NCI-H345 (cell line): ENCODE measurements at regions not wholly inside any gene's neighbourhood (a gene's known extent, or its start where the extent isn't known, plus 50 kb on each side); places are given as distances from the start of the nearest gene placed in this dataset.

Experiments
- DNase-seq: peaks from one replicate; lab custom pipeline; 2025; lab: John Stamatoyannopoulos, UW

DNA sequence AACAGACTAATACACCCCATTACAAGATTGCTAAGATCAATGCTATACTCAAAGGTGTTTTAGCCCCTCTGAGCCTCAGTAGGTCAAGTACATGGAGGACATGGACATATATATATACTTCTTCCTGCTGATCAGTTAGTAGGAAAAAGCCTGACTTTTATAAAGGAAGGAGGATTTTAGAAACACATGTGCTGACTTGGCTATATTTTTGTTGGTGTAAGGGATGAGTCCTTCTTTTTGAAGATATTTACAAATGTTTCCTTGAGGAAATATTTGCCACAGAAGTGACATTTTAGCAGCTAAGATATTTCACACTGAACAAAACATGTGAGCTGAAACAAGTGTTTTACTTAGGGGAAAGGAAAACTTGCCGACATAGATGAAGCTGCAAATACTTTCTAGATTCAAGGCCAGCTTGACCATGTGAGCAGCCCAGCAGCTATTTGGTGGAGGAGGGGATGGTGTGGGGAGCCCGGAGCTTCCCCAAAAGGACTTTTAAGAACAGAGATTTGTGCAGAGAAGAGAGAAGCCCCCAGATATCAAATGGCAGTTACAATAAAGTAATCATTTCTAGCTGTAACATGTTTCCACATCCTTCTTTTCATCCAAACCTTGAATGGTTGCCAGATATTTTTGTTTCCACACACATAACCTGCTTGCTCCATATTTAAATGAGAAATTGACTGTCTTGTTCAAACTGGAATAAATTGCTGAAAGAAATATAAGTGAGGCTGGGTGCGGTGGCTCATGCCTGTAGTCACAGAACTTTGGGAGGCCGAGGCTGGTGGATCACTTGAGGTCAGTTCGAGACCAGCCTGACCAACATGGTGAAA lies 111.7 kb upstream of the NR2F2 start:
- no peak for DNase-seq

DNA sequence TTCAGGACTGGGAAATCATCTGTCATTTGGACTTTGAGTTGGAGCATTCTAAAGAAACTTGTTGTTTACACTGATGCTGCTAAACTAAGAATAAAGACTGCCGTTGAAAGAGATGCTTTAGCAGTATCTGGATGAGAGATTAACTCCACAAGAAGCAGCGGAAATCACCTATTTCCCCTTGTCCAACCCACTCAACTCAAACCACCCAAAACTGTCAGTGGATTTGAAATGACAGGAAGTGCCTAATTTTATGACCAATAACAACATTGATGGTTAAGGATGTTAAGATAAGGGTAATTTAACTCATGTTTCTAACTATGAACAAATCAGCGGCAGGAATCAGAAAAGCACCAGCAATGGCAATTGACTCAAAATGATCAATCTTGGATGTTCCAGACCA lies 110.8 kb upstream of the NR2F2 start:
- no peak for DNase-seq

DNA sequence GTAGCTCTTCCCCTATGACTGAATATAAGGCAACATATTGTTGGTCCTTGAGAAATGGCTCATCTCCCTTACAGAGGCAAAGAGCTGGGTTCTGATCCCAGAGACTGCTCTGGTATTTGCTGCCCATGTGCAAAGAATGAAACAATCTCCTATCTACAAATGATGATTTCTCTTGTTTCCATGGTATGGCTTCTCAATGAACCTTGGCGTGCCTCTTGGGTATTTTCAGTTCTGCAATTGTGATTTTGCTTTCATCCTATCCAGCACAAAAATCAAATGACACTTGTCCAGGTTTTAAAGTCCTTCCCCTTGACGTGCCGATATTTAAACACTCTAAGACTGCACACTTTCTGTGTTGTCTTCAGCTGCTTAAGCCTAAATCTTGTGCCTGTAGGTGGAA lies 109.8 kb upstream of the NR2F2 start:
- DNase-seq: no peak

DNA sequence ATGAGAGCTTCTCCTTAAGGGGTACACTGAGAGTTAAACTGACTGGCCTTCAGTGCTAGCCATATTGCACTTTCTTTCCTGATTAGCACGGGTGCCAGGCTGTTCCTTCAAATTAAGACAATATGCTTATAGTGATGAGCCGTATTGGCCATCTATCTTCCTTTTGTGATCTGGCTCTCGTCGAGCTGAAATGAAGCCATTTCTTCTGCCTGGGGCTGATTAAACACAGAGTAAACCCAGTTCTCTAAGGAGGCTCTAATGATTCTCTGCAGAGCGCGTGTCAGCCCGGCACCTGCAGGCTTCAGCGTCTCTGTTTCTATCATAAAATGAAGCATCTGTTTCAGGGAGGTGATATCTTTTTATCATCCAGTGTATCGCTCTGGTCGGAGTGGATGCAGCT lies 107.5 kb upstream of the NR2F2 start:
- DNase-seq: no peak

DNA sequence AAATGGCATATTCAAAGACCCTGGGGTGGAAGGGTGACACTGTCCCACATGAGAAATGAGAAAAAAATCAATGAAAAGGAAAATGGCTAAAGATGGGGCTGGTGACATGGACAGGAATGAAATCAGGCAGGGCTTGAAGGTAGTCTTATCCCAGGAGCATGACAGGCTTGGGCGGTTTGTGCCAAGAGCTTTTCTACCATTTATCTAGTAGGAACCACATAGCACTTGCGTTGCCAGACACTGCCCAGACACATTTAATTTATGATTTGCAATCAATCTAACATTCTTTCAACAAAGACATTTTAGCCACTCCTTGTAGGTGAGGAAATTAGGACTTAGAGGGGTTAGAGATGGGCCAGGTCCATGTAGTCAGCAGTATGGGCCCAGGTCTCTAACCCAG lies 106.6 kb upstream of the NR2F2 start:
- no peak for DNase-seq

DNA sequence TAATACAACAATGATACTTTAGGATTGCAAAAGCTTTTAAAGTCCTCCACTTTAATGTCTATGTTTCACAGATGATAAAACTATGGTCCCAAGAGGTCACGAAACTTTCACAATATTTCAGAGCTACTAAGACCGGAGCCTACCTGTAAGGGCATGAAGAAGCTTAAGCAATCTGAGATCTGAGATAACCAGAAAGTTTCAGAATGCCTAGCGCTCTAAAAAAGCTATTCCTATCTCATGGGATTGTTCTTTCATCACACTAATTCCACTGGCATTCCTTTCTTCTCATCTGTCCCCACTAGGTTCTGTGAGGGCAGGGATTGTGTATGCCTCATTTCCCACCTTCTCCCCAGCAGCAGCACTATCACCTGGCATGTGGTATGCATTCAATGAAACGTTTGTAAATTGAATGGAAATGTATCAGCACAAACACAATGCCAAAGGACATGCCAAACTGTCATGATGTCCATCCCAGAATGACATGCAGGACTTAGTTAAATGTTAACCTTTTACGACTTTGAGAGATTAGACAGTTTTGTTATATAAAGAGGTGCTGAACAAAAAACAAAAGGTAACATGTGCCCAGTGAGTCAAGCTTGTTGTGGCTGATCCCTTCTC lies 104.7 kb upstream of the NR2F2 start:
- no peak for DNase-seq

DNA sequence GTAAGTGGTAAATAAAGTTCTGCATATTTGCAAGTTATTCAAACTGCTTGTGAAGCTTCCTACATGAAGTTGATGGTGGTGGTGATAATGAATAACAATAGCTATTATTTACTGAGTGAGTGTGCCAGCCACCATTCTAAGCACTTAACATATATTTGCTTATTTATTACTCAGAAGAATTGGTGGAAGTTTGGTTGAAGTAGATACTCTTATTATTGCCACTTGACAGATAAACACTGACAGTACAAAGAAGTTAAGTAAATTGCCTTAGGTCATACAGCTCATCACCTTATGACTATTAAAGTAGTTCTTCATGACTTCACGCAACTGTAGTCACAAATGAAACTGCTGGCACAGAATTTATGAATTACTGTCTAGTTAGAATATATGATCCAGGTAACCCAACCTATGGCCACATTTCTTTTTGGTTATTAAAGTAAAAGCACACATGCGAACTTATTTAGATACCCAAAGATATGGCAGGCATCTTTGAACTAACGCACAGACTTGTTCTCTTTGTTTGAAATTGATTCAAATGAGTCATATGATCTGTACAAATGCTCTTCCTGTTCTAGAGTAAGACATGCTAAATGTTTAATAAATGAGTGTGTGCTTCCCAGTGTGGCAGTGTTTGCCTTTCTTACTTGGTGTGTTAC lies 99.8 kb upstream of the NR2F2 start:
- peak; percentile 11 for DNase-seq

DNA sequence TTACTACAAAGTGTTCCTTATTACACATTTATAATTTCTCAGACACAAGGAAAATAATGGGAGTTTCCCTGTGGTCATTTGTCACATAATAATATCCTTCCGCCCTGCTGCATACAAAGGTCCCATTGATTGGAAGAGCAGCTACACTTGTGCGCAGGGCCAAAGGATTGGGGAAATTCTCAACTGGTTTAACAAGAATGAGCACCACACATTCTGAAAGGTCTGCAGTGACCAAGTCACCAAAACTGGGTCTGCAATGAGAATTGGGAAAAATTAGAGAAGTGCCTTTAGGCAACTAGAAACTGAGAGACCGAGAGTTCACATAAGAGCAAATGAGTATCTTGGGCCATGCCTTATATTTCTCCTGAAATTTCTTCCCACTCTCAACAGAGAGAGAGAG lies 98.2 kb upstream of the NR2F2 start:
- no peak for DNase-seq

DNA sequence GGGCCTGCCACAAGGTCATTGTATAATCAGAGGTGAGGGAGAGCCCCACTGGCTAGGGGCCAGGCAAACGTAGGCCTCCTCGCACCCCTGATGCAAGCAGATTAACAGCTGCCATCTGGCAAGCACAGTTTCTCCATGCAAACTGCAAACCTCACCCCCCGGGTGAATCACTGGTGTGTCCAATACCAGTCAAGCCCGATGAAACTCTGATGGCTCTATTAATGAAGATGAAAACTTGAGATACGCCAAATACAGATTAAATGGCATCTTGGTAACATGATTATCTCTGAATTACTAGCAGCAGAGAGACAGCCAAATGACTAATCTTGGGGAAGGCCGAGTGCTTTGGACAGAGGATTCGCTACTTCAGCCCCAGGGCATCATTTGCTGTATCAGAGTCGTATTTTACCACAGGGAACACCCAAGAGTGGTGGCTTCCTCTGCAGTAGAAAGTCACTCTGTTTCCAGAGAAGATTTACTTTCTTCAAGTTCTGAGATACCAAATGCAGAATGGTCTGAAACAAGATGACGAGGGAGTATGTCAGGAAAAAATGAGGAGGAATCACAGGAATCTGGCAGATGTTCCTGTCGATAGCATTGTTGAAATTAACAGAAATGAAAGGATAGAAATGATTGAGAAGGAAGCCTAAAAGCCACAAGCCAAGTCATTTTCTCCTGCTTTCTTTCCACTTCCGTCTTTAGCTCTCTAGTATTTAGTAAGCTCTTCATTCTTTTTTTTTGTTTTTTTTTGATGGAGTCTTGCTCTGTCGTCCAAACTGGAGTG lies 96.2 kb upstream of the NR2F2 start:
- no peak for DNase-seq

DNA sequence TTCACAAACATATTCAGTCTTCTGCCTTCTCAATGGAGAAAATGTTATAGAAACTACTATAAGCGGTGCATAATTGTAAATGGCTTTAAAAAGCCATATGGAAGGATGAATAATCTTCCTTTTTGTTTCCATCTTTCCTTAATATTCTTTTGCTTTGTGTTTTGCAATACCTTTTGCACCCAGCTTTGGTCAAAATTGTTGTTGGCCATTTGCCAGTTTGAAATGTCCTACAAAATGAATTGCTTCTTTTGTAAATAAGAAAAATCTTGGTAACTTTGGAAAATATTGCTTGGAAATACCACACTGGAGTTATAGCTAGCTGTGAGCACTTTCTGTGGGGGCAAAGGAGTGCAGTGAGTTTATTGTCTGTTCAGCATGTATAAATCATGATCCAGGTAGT lies 93.5 kb upstream of the NR2F2 start:
- no peak for DNase-seq

DNA sequence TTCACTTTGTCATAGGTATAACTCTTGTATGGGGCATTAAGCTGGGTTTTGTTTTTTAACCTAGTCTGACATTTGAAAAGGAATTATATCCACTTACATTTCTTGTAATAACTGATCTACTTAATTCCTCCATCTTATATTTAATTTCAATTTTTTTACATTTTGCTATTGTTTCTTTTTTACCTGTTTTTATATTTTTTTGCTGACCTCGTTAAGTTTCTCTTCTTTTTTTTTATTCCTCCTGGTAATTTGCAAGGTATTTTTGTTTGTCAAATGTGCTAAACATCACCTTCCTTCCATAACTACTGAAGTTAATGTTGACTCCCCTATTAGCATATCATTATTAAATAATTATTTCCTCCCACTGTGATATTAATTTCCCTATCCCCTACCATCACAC lies 87.7 kb upstream of the NR2F2 start:
- DNase-seq: no peak

DNA sequence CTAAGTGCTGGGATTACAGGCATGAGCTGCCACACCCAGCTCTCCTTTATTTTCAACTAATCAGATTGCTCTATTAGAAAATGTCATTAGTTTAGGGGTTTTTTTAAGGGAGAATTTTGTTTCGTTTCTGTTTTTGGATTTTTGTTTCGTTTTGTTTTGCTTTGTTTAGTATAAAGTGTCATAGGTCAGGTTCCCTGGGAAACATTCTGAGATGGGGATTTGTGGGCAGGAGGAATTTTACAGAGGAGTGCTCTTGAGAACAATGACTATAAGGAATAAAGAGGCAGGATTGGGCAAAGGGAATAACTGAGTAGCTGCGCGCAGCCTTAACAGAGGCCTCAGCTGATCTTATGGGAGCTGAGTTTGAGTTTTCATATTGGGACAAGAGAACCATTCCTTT lies 86.8 kb upstream of the NR2F2 start:
- no peak for DNase-seq

DNA sequence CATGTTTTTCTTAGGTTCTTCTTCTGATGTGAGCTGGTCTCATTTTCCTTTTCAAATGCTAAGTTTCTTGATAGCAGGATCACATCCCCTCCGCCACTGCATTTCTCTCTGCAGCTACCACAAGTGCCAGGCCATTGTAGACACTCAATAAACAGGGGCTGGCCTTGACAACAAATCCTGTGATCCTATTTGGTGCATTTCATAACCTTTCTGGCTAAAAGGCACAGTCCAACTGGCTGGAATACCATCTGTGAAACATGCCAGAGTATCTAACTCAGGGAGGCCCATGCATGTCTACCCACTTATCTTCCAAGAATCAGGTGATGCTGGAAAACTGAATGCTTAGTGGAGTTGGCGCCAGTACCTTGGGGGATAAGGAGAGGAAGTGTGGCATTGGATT lies 85.2 kb upstream of the NR2F2 start:
- no peak for DNase-seq

DNA sequence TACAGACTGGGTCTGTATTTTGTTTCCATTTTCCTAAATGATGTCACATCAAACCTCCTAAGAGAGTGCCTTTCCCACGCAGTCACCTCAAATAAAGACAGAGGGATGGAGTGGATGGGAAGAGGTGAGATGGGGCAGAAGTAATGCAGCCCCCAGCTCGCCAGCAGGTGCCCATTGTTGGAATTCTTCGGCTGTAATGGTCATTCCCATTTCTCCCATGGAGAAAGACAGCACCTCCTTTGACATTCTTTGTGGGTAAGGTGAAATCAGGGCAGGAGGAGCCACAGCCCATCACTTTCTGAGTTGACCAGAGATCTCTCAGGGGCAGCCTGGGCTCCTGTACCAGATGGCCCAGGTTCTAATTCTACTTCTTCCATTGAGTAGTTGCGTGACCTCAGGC lies 84.4 kb upstream of the NR2F2 start:
- no peak for DNase-seq

DNA sequence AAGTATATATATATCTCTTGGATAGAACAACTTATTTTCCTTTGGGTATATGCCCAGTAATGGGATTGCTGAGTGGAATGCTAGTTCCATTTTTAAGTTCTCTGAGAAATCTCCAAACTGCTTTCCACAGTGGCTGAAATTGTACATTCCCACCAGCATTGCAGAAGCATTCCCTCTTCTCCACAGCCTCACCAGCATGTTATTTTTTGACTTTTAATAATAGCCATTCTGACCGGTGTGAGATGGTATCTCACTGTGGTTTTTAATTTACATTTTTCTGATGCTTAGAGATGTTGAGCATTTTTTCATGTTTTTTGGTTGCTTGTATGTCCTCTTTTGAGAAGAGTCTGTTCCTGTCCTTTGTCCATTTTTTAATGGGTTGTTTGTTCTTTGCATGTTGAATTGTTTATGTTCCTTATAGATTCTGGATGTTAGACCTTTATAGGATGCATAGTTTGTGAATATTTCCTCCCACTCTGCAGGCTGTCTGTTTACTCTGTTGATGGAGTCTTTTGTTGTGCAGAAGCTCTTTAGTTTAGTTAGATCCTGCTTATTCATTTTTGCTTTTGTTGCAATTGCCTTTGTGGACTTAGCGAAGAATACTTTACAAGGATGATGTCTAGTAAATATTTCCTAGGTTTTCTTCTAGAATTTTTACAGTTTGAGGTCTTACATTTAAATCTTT lies 82.7 kb upstream of the NR2F2 start:
- peak; percentile 25 for DNase-seq

DNA sequence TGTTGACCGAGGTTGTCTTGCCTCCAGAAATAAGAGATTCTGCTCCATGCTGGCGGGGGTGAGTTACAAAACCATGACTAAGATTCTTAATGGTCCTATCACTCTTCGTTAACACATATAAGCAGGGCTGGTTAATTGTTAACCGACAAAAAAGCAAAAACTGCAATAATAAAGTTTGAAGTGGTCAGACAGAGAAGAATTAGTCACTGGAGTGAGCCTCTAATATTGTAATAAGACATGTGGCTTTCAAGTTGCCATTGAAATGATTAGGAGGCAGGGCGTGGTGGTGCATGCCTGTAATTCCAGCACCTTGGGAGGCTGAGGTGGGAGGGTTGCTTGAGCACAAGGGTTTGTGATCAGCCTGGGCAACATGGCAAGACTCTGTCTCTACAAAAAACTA lies 78.4 kb upstream of the NR2F2 start:
- no peak for DNase-seq

DNA sequence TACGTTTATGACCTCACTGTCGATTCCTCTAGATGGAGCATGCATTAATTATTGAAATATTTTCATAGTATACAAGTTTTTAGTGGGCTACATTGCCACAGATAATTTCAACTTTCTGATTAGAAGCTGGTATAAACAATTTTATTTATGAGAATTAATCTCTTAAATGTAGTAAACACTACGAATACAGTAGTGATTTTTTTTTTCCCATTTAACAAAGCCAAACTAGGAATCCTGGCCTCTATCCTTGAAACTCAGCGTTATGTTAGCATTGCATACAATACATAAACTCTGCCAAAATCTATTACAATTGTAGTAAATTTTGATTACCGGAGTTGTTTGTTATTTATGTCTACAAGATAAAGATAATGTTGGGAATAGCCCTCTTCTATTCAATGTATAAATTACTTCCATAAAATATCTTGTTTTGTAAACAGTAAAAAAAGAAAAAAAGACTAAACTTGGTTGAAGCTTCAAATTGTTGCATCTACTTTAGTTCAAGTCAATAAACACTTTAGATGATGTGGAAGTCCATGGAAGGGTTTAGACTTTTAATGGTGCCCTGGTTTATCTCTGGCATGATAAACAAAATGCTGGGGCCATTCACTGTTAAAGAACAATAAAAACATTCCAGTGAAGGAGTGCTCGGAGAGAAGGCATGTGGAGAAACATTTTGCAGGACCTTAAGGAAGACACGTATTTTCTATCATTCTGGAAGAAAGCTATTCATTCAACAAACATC lies 77.3 kb upstream of the NR2F2 start:
- DNase-seq: no peak

DNA sequence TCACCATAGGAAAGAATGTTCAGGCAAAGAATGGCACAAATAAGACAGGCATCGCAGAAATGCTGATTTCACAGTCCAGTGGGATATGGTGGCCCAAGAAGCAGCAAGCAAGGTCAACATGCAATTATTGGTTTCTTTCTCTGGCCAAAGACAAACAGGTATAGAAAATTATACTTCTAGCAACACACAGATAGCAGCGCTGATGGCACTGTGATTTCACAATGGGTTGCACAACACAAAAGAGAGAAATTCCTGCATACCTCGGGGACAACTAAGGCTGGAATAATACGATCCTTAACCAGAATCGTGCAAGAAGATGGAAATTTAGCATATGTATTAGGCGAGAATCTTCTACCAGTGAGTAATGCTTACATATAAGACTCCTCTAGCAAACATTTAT lies 76.3 kb upstream of the NR2F2 start:
- DNase-seq: no peak

DNA sequence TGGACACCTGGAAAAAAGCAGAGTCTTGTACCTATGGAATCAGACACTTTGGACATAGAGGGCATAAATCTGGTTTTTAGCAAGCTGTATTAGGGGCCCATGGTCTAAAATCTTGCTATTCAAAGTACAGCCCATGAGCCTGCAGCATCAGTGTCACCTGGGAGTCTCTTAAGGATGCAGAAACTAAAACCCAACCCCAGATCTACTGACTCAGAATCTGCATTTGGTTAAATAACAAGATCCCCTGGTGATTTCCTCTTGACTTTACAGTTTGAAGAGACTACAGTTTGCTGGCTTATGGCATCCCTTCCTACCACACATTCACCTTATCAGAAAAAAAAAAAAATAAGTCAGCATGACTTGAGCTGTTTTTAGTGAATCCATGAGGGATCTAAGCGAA lies 74.9 kb upstream of the NR2F2 start:
- no peak for DNase-seq

DNA sequence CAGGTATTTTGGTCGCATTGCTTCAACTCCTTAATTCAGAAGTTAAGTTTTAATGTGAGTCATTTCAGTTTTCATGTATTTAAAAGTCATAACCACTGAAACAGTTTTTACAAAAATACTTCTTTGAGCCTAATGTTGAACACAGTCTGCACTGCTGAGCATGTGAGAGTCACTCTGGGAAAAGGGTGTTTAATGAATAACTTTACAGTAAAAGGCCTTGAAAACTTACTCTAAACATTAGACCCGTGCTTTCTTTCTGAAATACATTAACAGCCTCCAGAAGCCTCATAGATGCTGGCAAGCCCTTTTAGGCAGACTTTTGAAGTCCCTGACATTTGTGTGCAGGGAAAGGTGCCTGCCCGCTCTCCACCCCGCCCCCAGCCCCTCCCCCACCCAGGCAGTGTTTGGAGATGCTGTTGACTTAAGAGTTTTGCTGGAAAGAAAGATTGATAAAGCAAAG lies 68.9 kb upstream of the NR2F2 start:
- DNase-seq: no peak

DNA sequence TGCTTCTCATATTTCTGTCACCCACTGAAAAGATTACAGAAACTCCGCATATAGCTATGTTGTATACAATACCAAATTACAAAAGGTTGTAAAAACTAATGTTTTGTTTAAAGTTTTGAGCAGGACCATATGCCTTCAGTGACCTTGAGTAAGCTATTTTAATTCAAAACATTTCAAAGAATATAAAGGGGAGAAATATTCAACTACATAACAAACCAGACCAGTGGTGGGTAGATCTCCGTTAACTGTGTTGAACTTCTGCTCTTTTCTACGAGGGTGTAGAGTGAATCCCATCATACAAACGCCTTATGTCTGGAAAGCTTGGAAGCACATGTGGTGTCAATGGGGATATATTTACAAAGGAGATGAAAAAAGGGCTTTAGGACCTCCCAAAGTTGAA lies 68.4 kb upstream of the NR2F2 start:
- DNase-seq: no peak
